ENCODE measurements at regions not wholly inside any gene's neighbourhood (a gene's known extent, or its start where the extent isn't known, plus 50 kb on each side); places are given as distances from the start of the nearest gene placed in this dataset.

DNA sequence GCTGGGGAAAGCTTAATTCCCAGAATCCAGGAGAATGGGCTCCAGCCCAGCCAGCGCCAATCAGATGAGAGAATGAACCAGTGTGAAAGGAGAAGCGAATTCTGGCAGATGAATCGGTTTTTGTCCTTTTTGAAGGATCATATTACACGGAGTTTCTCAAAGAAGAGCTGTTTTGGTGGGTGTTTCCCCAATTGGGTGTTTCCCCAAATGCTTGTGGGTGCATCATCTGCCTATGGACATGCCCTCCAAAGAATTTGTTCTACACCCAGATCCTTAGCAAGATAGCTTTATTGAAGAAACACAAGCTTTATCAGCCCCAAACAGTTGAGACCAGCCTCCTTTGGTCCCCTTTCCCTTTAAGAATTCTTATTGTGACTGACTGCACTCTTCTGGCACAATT, 186.5 kb upstream of the GPR26 start:
- no peak for TF ChIP-seq CTCF (conservative IDR thresholded peaks at IDR 0.05; ENCODE audit: low read depth, low read length)
- no peak for DNase-seq (ENCODE audit: low read depth)
- H3K4me3 ChIP-seq (ENCODE audit: low read length): no peak overlapping the region

GRCh38 chr10:123480344-123480743, 185.8 kb upstream of the GPR26 start:
- TF ChIP-seq CTCF (conservative IDR thresholded peaks at IDR 0.05; ENCODE audit: low read depth, low read length): no peak
- no peak for DNase-seq (ENCODE audit: low read depth)
- H3K4me3 ChIP-seq (ENCODE audit: low read length): no peak overlapping the region

DNA sequence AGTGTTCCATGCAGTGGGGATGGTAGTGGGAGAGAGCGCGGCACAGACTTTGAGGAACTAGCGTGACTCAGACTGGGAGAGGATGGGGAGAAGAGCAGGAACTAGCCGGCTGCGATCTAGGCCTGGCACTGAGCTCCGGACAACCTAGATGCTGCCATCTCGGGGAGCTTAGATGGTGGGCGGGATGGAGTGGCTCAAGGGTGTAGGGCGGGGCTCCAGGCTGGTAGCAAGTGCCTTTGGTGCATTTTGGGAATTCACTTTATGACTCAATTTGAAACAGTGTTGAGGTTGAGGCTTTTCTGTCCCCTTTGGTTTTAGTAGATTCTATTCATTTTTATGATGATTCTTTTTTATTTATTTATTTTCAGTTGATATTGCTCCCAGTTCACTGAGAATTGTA, 185.3 kb upstream of the GPR26 start:
- DNase-seq (ENCODE audit: low read depth): no peak
- TF ChIP-seq CTCF (conservative IDR thresholded peaks at IDR 0.05; ENCODE audit: low read depth, low read length): no peak

DNA sequence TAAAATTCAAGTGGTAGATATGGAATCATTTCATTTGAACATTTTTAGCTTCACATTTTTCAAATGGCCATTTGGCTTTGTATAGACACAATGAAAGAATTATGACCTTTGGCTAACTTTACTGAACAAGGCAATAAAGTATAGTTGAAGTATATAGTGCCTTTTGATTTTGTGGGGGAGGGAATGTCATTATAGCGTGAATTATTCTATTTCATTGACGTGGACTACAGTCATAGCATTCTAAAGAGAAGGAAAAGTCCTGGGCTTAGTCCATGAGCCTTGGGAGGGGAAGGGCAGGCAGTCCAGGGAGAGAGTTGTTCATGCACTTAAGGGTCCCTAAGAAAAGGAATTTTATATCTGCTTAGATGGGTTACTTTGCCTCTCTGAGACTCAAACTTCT, 181.4 kb upstream of the GPR26 start:
- H3K4me3 ChIP-seq (ENCODE audit: low read length): no peak overlapping the region
- TF ChIP-seq CTCF (conservative IDR thresholded peaks at IDR 0.05; ENCODE audit: low read depth, low read length): no peak
- no peak for DNase-seq (ENCODE audit: low read depth)

More for the DNA sequence above, 185.3 kb upstream of the GPR26 start:
- H3K4me3 ChIP-seq (ENCODE audit: low read length): no peak overlapping the region

- no peak overlapping the region for H3K4me3 ChIP-seq (ENCODE audit: low read length)
- no peak for DNase-seq (ENCODE audit: low read depth)
- no peak for TF ChIP-seq CTCF (conservative IDR thresholded peaks at IDR 0.05; ENCODE audit: low read depth, low read length)
These were observed 180.7 kb upstream of the GPR26 start for GRCh38 chr10:123485341-123485960.

- H3K4me3 ChIP-seq (ENCODE audit: low read length): no peak overlapping the region
- no peak for DNase-seq (ENCODE audit: low read depth)
- no peak for TF ChIP-seq CTCF (conservative IDR thresholded peaks at IDR 0.05; ENCODE audit: low read depth, low read length)
These were observed 177.7 kb upstream of the GPR26 start for GRCh38 chr10:123488436-123488835.

- no peak for TF ChIP-seq CTCF (conservative IDR thresholded peaks at IDR 0.05; ENCODE audit: low read depth, low read length)
- no peak for DNase-seq (ENCODE audit: low read depth)
- no peak overlapping the region for H3K4me3 ChIP-seq (ENCODE audit: low read length)
These were observed 174.8 kb upstream of the GPR26 start for GRCh38 chr10:123491364-123491763.
